ENCODE measurements at regions not wholly inside any gene's neighbourhood (a gene's known extent, or its start where the extent isn't known, plus 50 kb on each side); places are given as distances from the start of the nearest gene placed in this dataset.
A peak's percentile ranks its signal among the peaks of the same experiment; 100 is the strongest.
"Not testable (repeated sequence)": the region's sequence is repeated elsewhere in the genome, so short reads cannot be mapped to it uniquely, and the experiment has no call there.

- H3K4me3 ChIP-seq (ENCODE audit: low read depth, low read length) = no peak overlapping the region
- DNase-seq (ENCODE audit: low read depth) = no peak
- TF ChIP-seq CTCF (IDR thresholded peaks at IDR 0.05; ENCODE audit: insufficient read depth, low read length) = no peak
Observed at GRCh38 chr11:34001557-34002064, 49.9 kb upstream of the CAPRIN1 start.

- DNase-seq (ENCODE audit: low read depth) = no peak
- TF ChIP-seq CTCF (IDR thresholded peaks at IDR 0.05; ENCODE audit: insufficient read depth, low read length) = no peak
- no peak overlapping the region for H3K4me3 ChIP-seq (ENCODE audit: low read depth, low read length)
Observed at GRCh38 chr11:33999393-33999792, 52.1 kb upstream of the CAPRIN1 start.

- peak; percentile 25 for DNase-seq (ENCODE audit: low read depth)
- no peak for TF ChIP-seq CTCF (IDR thresholded peaks at IDR 0.05; ENCODE audit: insufficient read depth, low read length)
Observed at GRCh38 chr11:33997584-33998251, 53.8 kb upstream of the CAPRIN1 start.

GRCh38 chr11:33996498-33997454, 54.8 kb upstream of the CAPRIN1 start:
- H3K4me3 ChIP-seq (ENCODE audit: low read depth, low read length) = peak overlapping the region; percentile 6
- peak; percentile 81 for DNase-seq (ENCODE audit: low read depth)
- peak; percentile 83 for TF ChIP-seq CTCF (IDR thresholded peaks at IDR 0.05; ENCODE audit: insufficient read depth, low read length)

More at GRCh38 chr11:33997584-33998251, 53.8 kb upstream of the CAPRIN1 start:
- H3K4me3 ChIP-seq (ENCODE audit: low read depth, low read length) = no peak overlapping the region

- no peak for TF ChIP-seq CTCF (IDR thresholded peaks at IDR 0.05; ENCODE audit: insufficient read depth, low read length)
- no peak for DNase-seq (ENCODE audit: low read depth)
- H3K4me3 ChIP-seq (ENCODE audit: low read depth, low read length) = no peak overlapping the region
Observed at GRCh38 chr11:33994937-33995336, 56.6 kb upstream of the CAPRIN1 start.

- not testable (repeated sequence) for DNase-seq (ENCODE audit: low read depth); H3K4me3 ChIP-seq (ENCODE audit: low read depth, low read length)
Observed at GRCh38 chr11:33991136-33991535, 60.4 kb upstream of the CAPRIN1 start.

- DNase-seq (ENCODE audit: low read depth); H3K4me3 ChIP-seq (ENCODE audit: low read depth, low read length): not testable (repeated sequence)
Observed at GRCh38 chr11:33990131-33990530, 61.4 kb upstream of the CAPRIN1 start.

Data from fibroblast of the aortic adventitia (primary cell).